OCI-LY1 (cell line): ENCODE measurements at regions not wholly inside any gene's neighbourhood (a gene's known extent, or its start where the extent isn't known, plus 50 kb on each side); places are given as distances from the start of the nearest gene placed in this dataset.

Source experiments
- H2AFZ ChIP-seq: fragments of 200-600 bp; sonication (generic), shearing (Covaris generic); 2 replicates; pipeline ENCODE4 v1.6.0; 2014; ENCODE audit warnings: antibody characterized with exemption, mild to moderate bottlenecking, low read length
- H3F3A ChIP-seq: fragments of 200-600 bp; sonication (generic), shearing (Covaris generic); 2 replicates; pipeline ENCODE4 v1.6.0; 2014; ENCODE audit warnings: mild to moderate bottlenecking, antibody characterized with exemption, low read length, moderate library complexity; ENCODE audit not compliant: insufficient read depth
- H3K27ac ChIP-seq: fragments of 200-600 bp; sonication (generic); 2 replicates; pipeline ENCODE4 v1.5.1; 2014; ENCODE audit warnings: low read length, mixed run types, mild to moderate bottlenecking, low read depth; ENCODE audit not compliant: poor library complexity, severe bottlenecking
- H3K27me3 ChIP-seq: fragments of 200-600 bp; sonication (generic); 2 replicates; pipeline ENCODE4 v1.6.0; 2014; ENCODE audit warnings: antibody characterized with exemption, mild to moderate bottlenecking, low read length, moderate library complexity; ENCODE audit not compliant: insufficient read depth
- H3K36me3 ChIP-seq: fragments of 200-600 bp; sonication (generic); 2 replicates; pipeline ENCODE4 v1.6.1; 2014; ENCODE audit warnings: mild to moderate bottlenecking, antibody characterized with exemption, low read length, moderate library complexity, mixed read lengths; ENCODE audit not compliant: insufficient read depth
- H3K4me1 ChIP-seq: fragments of 200-600 bp; sonication (generic); 2 replicates; pipeline ENCODE4 v1.5.1; 2014; ENCODE audit warnings: mild to moderate bottlenecking, low read length, moderate library complexity; ENCODE audit not compliant: insufficient read depth, severe bottlenecking
- H3K4me2 ChIP-seq: fragments of 200-600 bp; sonication (generic), shearing (Covaris generic); 2 replicates; pipeline ENCODE4 v1.6.1; 2014; ENCODE audit warnings: low read length
- H3K4me3 ChIP-seq: fragments of 200-600 bp; sonication (generic); 2 replicates; pipeline ENCODE4 v1.5.1; 2014; ENCODE audit warnings: low read length, low read depth, mild to moderate bottlenecking, mixed read lengths; ENCODE audit not compliant: poor library complexity, severe bottlenecking
- H3K79me2 ChIP-seq: fragments of 200-600 bp; shearing (Covaris generic); 2 replicates; pipeline ENCODE4 v1.6.1; 2016; ENCODE audit warnings: mixed run types, low read length, mixed read lengths; ENCODE audit not compliant: insufficient read depth
- H3K9ac ChIP-seq: fragments of 200-600 bp; sonication (generic), shearing (Covaris generic); 2 replicates; pipeline ENCODE4 v1.6.1; 2014; ENCODE audit warnings: mild to moderate bottlenecking, low read length, mixed read lengths
- H3K9me2 ChIP-seq: fragments of 200-600 bp; sonication (generic), shearing (Covaris generic); 2 replicates; pipeline ENCODE4 v1.6.1; 2014; ENCODE audit warnings: low read depth, mild to moderate bottlenecking, low read length, mixed read lengths
- H3K9me3 ChIP-seq: fragments of 200-600 bp; shearing (Covaris generic); 2 replicates; pipeline ENCODE4 v1.6.1; 2014; ENCODE audit warnings: low read length, mixed read lengths
- H4K20me1 ChIP-seq: fragments of 200-600 bp; sonication (generic), shearing (Covaris generic); 2 replicates; pipeline ENCODE4 v1.6.0; 2016; ENCODE audit warnings: mild to moderate bottlenecking, low read length; ENCODE audit not compliant: insufficient read depth
- EZH2 ChIP-seq: fragments of 200-600 bp; sonication (generic), shearing (Covaris generic); IDR thresholded peaks from 2 replicates; pipeline ENCODE4 v1.8.0; 2017; ENCODE audit warnings: borderline replicate concordance, mixed run types, mild to moderate bottlenecking, antibody characterized with exemption, low read length, moderate library complexity, mixed read lengths
- TF ChIP-seq, protein P1 (sequence below): fragments of 200-600 bp; sonication (generic), shearing (Covaris generic); IDR thresholded peaks from 2 replicates; pipeline ENCODE4 v1.5.1; 2017; ENCODE audit warnings: mild to moderate bottlenecking, antibody characterized with exemption, low read length, moderate library complexity, mixed read lengths

DNA sequence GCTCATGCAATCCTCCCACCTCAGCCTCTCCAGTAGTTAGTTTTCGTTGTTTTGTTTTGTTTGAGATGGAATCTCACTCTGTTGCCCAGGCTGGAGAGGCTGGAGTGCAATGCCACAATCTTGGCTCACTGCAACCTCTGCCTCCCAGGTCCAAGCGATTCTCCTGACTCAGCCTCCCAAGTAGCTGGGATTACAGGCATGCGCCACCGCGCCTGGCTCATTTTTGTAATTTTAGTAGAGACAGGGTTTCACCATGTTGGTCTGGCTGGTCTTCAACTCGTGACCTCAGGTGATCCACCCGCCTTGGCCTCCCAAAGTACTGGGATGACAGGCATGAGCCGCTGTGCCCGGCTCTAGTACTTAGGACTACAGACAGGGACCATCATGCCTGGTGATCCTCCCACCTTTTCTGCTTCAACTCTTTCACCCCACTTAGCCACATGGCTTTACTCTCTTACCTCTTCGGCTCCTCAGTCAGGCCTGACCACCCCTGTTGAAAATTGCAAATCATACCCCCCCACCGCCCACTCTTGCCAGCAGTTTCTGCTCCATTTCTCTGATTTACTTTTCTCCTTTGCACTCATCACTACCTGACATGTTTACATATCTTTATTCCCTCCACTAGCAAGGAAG lies 157.1 kb upstream of the GRK3 start:
- Histone ChIP-seq H3K79me2 (no peaks in the 10 kb centered on the region), H3K36me3 (no peaks in the 10 kb centered on the region), H4K20me1 (no peaks in the 10 kb centered on the region), H3K9me2 (no peaks in the 10 kb centered on the region), H3K4me2 (no peak overlapping the region), H3F3A (no peaks in the 10 kb centered on the region), H2AFZ (no peak overlapping the region), H3K27ac (no peak overlapping the region), H3K27me3 (peaks cover 16% of the 10 kb centered on the region; the same call in 1 of the 2 replicates), H3K9me3 (no peaks in the 10 kb centered on the region), H3K9ac (no peak overlapping the region), H3K4me1 (peaks cover 12% of the 10 kb centered on the region), H3K4me3 (no peak overlapping the region)
- TF ChIP-seq, protein P1, sequence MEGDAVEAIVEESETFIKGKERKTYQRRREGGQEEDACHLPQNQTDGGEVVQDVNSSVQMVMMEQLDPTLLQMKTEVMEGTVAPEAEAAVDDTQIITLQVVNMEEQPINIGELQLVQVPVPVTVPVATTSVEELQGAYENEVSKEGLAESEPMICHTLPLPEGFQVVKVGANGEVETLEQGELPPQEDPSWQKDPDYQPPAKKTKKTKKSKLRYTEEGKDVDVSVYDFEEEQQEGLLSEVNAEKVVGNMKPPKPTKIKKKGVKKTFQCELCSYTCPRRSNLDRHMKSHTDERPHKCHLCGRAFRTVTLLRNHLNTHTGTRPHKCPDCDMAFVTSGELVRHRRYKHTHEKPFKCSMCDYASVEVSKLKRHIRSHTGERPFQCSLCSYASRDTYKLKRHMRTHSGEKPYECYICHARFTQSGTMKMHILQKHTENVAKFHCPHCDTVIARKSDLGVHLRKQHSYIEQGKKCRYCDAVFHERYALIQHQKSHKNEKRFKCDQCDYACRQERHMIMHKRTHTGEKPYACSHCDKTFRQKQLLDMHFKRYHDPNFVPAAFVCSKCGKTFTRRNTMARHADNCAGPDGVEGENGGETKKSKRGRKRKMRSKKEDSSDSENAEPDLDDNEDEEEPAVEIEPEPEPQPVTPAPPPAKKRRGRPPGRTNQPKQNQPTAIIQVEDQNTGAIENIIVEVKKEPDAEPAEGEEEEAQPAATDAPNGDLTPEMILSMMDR = no peak
- no peak for TF ChIP-seq EZH2

DNA sequence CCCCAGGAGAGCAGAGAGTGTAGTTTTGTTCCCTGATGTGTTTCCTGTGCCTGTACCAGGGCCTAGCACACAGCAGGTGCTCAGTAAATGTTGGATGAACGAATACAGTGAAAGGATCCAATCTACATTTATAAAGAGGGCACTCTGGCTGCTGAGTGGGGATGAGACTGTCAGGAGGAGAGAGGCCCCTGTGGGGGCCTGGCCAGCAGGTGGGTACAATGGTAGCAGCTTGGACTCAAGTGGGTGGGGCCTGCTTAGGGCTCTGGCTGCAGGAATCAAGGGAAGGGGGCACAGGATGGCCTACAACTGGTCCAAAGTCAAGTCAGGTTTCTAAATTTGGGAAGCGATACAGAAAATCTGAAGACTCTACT lies 156.6 kb upstream of the GRK3 start:
- no peaks in the 10 kb centered on the region for H3K79me2 ChIP-seq
- H3K27me3 ChIP-seq = peaks cover 16% of the 10 kb centered on the region; the same call in 1 of the 2 replicates
- H3K9ac ChIP-seq = no peak overlapping the region
- H3K27ac ChIP-seq = no peak overlapping the region
- H3K9me2 ChIP-seq = no peaks in the 10 kb centered on the region
- no peak overlapping the region for H3K4me3 ChIP-seq
- no peaks in the 10 kb centered on the region for H3F3A ChIP-seq
- no peak for TF ChIP-seq EZH2
- no peaks in the 10 kb centered on the region for H3K36me3 ChIP-seq
- H2AFZ ChIP-seq = no peak overlapping the region
- no peaks in the 10 kb centered on the region for H4K20me1 ChIP-seq
- H3K9me3 ChIP-seq = no peaks in the 10 kb centered on the region
- no peak overlapping the region for H3K4me2 ChIP-seq
- peaks cover 12% of the 10 kb centered on the region for H3K4me1 ChIP-seq

DNA sequence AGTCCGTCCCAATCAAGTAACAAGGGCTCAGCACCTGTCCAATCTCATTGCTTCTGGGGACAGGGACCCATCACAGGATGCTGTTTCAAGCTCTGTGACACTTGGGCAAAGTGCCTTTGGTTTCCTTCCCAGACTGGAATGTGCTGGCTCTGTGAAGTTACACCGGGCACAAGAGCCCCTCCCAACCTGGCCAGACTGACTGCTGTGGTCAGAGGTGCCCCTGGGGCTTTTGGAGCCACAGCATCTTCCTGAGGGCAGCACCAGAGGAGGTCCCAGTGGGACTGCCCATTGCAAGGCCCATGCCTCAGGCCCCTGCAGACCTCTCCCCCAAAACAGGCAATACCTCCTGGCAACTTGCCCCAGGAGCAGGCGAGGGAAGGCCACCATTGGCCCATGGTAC lies 155.2 kb upstream of the GRK3 start:
- no peaks in the 10 kb centered on the region for H3F3A ChIP-seq
- no peak overlapping the region for H3K4me3 ChIP-seq
- no peaks in the 10 kb centered on the region for H4K20me1 ChIP-seq
- no peaks in the 10 kb centered on the region for H3K9me2 ChIP-seq
- no peaks in the 10 kb centered on the region for H3K79me2 ChIP-seq
- no peak overlapping the region for H3K9ac ChIP-seq
- no peak overlapping the region for H3K4me2 ChIP-seq
- peaks cover 16% of the 10 kb centered on the region; the same call in 1 of the 2 replicates for H3K27me3 ChIP-seq
- no peaks in the 10 kb centered on the region for H3K9me3 ChIP-seq
- no peak overlapping the region for H3K27ac ChIP-seq
- no peak overlapping the region for H2AFZ ChIP-seq
- TF ChIP-seq EZH2 = no peak
- TF ChIP-seq, protein P1 = no peak
- H3K36me3 ChIP-seq = no peaks in the 10 kb centered on the region; the same call in 1 of the 2 replicates
- peaks cover 11% of the 10 kb centered on the region for H3K4me1 ChIP-seq

DNA sequence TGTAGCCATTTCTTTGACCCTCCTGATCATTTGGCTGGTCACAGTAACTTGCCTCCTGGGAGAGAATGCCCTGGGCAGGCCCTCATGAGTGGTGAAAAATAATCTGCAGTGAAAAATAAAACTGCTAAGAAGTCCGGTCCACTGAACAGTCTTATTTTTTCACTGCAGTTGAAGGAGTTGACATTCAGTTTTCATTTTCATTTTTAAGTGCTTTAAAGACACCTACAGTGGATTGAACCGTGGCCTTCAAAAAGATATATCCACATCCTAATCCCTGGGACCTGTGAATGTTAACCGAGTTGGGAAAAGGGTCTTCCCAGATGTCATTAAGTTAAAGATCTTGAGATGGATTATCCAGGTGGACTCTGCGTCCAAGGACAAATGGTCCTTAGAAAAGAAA lies 153.6 kb upstream of the GRK3 start:
- Histone ChIP-seq H3K9me2 (no peaks in the 10 kb centered on the region), H4K20me1 (no peaks in the 10 kb centered on the region), H3K4me3 (no peak overlapping the region), H3F3A (no peaks in the 10 kb centered on the region), H3K4me1 (peaks cover under 1% of the 10 kb centered on the region), H3K27ac (no peak overlapping the region), H3K9me3 (no peaks in the 10 kb centered on the region), H3K4me2 (no peak overlapping the region), H3K79me2 (no peaks in the 10 kb centered on the region), H3K9ac (no peak overlapping the region), H3K27me3 (peaks cover 14% of the 10 kb centered on the region; the same call in 1 of the 2 replicates), H3K36me3 (no peaks in the 10 kb centered on the region; the same call in 1 of the 2 replicates), H2AFZ (no peak overlapping the region)
- TF ChIP-seq, protein P1 = no peak
- no peak for TF ChIP-seq EZH2
